Glutamatergic neuron (in vitro differentiated cells): ENCODE measurements at regions not wholly inside any gene's neighbourhood (a gene's known extent, or its start where the extent isn't known, plus 50 kb on each side); places are given as distances from the start of the nearest gene placed in this dataset.

Experiments used
- DNase-seq: peaks from one replicate; pipeline ENCODE4 v3.0.0; 2022
- H3K27ac Mint-ChIP-seq: one replicate; pipeline ENCODE4 v1.8.0; 2020; ENCODE audit warnings: mild to moderate bottlenecking, mixed read lengths, inconsistent platforms; ENCODE audit not compliant: unreplicated experiment
- H3K27me3 Mint-ChIP-seq: one replicate; pipeline ENCODE4 v1.8.0; 2020; ENCODE audit warnings: mild to moderate bottlenecking, moderate library complexity, mixed read lengths, inconsistent platforms; ENCODE audit not compliant: unreplicated experiment
- H3K36me3 Mint-ChIP-seq: one replicate; pipeline ENCODE4 v1.8.0; 2020; ENCODE audit warnings: mild to moderate bottlenecking, mixed read lengths, inconsistent platforms; ENCODE audit not compliant: unreplicated experiment
- H3K4me1 Mint-ChIP-seq: one replicate; pipeline ENCODE4 v1.8.0; 2020; ENCODE audit warnings: mild to moderate bottlenecking, low read depth, mixed read lengths, inconsistent platforms; ENCODE audit not compliant: unreplicated experiment
- H3K4me3 Mint-ChIP-seq: one replicate; pipeline ENCODE4 v1.8.0; 2020; ENCODE audit warnings: mild to moderate bottlenecking, mixed read lengths, inconsistent platforms; ENCODE audit not compliant: unreplicated experiment
- H3K9me3 Mint-ChIP-seq: one replicate; pipeline ENCODE4 v1.8.0; 2020; ENCODE audit warnings: mild to moderate bottlenecking, moderate library complexity, mixed read lengths, inconsistent platforms; ENCODE audit not compliant: unreplicated experiment
- TF ChIP-seq, protein P1 (sequence below): fragments of 200-600 bp; sonication (generic); IDR thresholded peaks from one replicate; pipeline ENCODE4 v1.5.0; 2021; ENCODE audit not compliant: partially characterized antibody, unreplicated experiment

GRCh38 chr2:16861111-16861510 is 195.5 kb upstream of the CYRIA start:
- no peaks in the 10 kb centered on the region for H3K36me3 Mint-ChIP-seq
- no peaks in the 10 kb centered on the region for H3K9me3 Mint-ChIP-seq
- H3K4me3 Mint-ChIP-seq, result no peak overlapping the region
- no peaks in the 10 kb centered on the region for H3K27me3 Mint-ChIP-seq
- TF ChIP-seq, protein P1, sequence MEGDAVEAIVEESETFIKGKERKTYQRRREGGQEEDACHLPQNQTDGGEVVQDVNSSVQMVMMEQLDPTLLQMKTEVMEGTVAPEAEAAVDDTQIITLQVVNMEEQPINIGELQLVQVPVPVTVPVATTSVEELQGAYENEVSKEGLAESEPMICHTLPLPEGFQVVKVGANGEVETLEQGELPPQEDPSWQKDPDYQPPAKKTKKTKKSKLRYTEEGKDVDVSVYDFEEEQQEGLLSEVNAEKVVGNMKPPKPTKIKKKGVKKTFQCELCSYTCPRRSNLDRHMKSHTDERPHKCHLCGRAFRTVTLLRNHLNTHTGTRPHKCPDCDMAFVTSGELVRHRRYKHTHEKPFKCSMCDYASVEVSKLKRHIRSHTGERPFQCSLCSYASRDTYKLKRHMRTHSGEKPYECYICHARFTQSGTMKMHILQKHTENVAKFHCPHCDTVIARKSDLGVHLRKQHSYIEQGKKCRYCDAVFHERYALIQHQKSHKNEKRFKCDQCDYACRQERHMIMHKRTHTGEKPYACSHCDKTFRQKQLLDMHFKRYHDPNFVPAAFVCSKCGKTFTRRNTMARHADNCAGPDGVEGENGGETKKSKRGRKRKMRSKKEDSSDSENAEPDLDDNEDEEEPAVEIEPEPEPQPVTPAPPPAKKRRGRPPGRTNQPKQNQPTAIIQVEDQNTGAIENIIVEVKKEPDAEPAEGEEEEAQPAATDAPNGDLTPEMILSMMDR, result no peak
- peaks cover 2% of the 10 kb centered on the region for H3K4me1 Mint-ChIP-seq
- DNase-seq, result no peak
- H3K27ac Mint-ChIP-seq, result no peak overlapping the region

DNA sequence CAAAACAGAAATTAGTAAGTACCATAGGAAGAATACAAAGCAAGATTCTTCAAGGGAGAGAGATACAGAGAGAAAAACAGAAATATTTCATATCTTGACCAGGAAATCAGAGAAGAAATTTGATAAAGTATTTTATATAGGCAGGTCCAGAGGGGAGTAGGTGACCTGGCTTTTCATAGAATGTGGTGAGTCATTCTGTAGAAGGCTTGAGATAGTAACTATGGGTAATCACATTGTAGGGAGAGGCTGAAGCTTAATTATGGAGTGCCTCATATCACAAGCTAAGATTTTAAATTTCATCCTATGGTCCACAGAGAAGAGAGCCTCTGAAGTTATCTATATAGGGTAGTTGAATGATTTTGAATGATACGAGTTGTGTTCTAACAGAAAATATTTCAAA is 195.0 kb upstream of the CYRIA start:
- Mint-ChIP-seq H3K4me3 (no peak overlapping the region), H3K9me3 (no peaks in the 10 kb centered on the region), H3K36me3 (no peaks in the 10 kb centered on the region), H3K27ac (no peak overlapping the region), H3K27me3 (no peaks in the 10 kb centered on the region), H3K4me1 (peaks cover 2% of the 10 kb centered on the region)
- DNase-seq, result no peak
- TF ChIP-seq, protein P1, result no peak

DNA sequence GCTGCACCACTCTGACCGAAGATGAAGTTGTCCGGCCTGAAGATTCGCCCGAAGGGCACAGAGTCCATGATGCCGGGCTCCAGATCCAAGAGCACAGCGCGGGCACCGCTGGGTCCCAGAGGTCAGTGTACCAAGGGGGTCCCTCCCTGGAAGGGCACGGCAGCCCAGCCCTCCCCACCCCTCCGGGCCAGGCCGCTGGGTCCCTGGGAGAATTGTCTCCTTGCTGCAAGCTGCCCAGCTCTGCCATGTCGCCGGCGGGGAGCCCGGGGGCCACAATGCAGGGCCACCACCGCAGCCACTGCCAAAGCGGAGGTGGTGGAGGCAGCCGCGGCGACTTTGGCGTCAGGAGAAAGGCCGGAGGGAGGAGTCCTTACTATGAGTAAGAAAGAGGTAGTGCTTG is 189.5 kb upstream of the CYRIA start:
- DNase-seq, result no peak
- Mint-ChIP-seq H3K4me1 (no peaks in the 10 kb centered on the region), H3K4me3 (no peak overlapping the region), H3K36me3 (no peaks in the 10 kb centered on the region), H3K27me3 (no peaks in the 10 kb centered on the region), H3K27ac (no peak overlapping the region), H3K9me3 (no peaks in the 10 kb centered on the region)
- TF ChIP-seq, protein P1, result no peak

DNA sequence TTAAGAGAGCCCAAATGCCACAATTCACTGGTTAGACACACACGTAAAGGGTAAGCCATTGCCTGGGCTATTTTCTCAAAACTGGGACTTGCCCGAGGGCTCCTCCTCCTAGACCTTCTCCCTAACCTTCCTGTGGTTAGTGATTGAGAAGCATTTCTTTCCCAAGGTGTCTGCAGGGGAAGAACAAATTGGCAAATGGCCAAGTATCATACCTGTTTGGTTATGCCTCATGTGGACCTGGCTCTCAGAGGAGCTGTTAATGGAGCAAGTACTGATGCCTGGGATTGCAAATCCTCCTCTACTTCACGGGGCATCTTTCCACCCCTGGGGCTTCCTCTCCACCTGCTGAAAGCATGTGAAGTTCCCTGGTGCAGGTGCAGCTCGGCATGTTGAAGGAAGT is 187.5 kb upstream of the CYRIA start:
- H3K4me3 Mint-ChIP-seq, result no peak overlapping the region
- no peaks in the 10 kb centered on the region for H3K36me3 Mint-ChIP-seq
- TF ChIP-seq, protein P1, result no peak
- H3K27ac Mint-ChIP-seq, result no peak overlapping the region
- H3K4me1 Mint-ChIP-seq, result no peaks in the 10 kb centered on the region
- H3K9me3 Mint-ChIP-seq, result no peaks in the 10 kb centered on the region
- DNase-seq, result no peak
- H3K27me3 Mint-ChIP-seq, result no peaks in the 10 kb centered on the region

GRCh38 chr2:16852651-16853050 is 187.0 kb upstream of the CYRIA start:
- DNase-seq, result no peak
- Mint-ChIP-seq H3K4me3 (no peak overlapping the region), H3K9me3 (no peaks in the 10 kb centered on the region), H3K27ac (no peak overlapping the region), H3K36me3 (no peaks in the 10 kb centered on the region), H3K27me3 (no peaks in the 10 kb centered on the region), H3K4me1 (no peaks in the 10 kb centered on the region)
- TF ChIP-seq, protein P1, result no peak
